Loucy (cell line): ENCODE measurements at regions not wholly inside any gene's neighbourhood (a gene's known extent, or its start where the extent isn't known, plus 50 kb on each side); places are given as distances from the start of the nearest gene placed in this dataset.

ENCODE experiments used
- CTCF ChIP-seq: fragments of 200-600 bp; sonication (generic); conservative IDR thresholded peaks from 2 replicates; pipeline ENCODE4 v1.5.1; 2014; ENCODE audit warnings: mild to moderate bottlenecking, antibody characterized with exemption, low read length
- EZH2phosphoT487 ChIP-seq: fragments of 200-600 bp; IDR thresholded peaks from 2 replicates; pipeline ENCODE4 v1.6.1; 2018; ENCODE audit warnings: antibody characterized with exemption, mild to moderate bottlenecking, moderate library complexity, borderline replicate concordance

GRCh38 chr2:205858275-205858674 is 176.0 kb downstream of the NRP2 start:
- no peak for TF ChIP-seq CTCF
- TF ChIP-seq EZH2phosphoT487, result no peak
